ENCODE measurements at regions not wholly inside any gene's neighbourhood (a gene's known extent, or its start where the extent isn't known, plus 50 kb on each side); places are given as distances from the start of the nearest gene placed in this dataset.

DNA sequence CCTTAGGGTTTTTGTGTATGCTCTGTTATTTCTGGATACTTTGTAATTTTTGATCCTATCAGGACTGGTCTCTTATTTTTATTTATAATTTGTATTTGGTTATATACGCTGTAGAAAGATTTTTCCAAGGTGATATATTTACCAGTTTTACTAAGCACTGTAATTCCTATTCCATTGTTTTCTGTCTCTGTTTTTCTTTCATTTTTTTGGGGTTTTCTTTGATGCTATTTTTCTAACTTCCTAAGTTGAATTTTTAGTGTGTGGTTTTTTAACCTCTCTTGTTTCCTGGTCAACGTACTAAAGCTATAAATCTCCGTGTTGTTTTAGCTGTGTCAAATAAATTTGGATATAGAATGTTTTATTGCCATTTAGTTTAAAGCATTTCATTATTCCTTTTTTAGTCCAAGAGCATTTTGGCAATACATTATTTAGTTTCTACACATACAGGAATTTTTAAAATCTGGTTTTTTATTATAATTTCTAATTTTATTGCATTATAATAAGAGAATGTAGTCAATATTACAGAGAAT, 128.1 kb upstream of the THRB start:
- Histone ChIP-seq H3K9me3 (replicated peaks; ENCODE audit: low read length) (no peaks in the 10 kb centered on the region), H3K9ac (ENCODE audit: low read depth, low read length) (no peak overlapping the region), H3K4me2 (ENCODE audit: low read length) (no peak overlapping the region), H3K36me3 (ENCODE audit: insufficient read depth, low read length) (no peaks in the 10 kb centered on the region), H3K4me3 (ENCODE audit: low read length) (no peak overlapping the region), H3K27me3 (ENCODE audit: control insufficient read depth, insufficient read depth, low read length) (no peaks in the 10 kb centered on the region), H3K4me1 (ENCODE audit: control insufficient read depth, insufficient read depth, low read length) (no peaks in the 10 kb centered on the region)

DNA sequence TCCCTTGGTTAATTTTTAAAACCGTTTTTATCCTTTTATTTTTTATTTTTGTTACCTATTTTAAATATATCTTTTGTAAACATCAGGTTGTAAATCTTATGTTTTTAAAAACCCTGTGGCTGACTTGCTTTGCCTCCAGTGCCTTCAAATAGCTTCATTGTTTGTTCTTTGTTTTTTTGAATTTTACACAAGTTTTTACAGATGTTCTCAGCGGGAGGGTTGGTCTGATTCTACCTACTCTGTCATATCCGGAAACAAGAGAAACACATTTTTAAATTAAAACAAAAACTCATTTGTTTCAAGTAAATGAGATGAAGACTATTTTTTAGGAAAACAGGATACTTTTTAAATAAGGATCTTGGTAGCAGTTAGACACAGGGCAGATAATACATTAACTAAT, 129.0 kb upstream of the THRB start:
- Histone ChIP-seq H3K4me2 (ENCODE audit: low read length) (no peak overlapping the region), H3K4me1 (ENCODE audit: control insufficient read depth, insufficient read depth, low read length) (no peaks in the 10 kb centered on the region), H3K4me3 (ENCODE audit: low read length) (no peak overlapping the region)

DNA sequence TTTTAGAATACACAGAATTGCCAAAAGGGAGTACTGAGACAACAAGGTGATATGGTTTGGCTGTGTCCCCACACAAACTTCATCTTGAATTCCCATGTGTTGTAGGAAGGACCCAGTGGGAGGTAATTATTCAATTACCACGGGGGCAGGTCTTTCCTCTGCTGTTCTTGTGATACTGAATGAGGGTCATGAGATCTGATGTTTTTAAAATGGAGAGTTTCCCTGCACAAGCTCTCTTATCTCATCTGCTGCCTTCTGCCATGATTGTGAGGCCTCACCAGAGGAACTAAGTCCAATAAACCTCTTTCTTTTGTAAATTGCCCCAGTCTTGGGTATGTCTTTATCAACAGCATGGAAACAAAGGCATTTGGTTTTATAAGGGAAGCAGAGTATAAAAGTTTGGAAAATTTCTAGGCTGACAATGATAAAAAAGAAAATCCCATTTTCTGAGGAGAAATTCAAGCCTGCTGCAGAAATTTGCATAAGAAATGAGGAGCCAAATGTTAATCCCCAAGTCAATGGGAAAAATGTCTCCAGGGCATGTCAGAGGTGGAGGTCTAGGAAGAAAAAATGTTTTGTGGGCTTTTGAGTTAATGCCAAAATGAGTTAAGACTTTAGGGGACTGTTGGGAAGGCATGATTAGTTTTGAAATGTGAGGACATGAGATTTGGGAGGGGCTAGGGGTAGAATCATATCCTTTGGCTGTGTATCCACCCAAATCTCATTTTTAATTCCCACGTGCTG, 130.5 kb upstream of the THRB start:
- H3K4me3 ChIP-seq (ENCODE audit: low read length) = no peak overlapping the region
- H3K4me1 ChIP-seq (ENCODE audit: control insufficient read depth, insufficient read depth, low read length) = no peaks in the 10 kb centered on the region
- no peak overlapping the region for H3K4me2 ChIP-seq (ENCODE audit: low read length)
- H3K9ac ChIP-seq (ENCODE audit: low read depth, low read length) = no peak overlapping the region
- no peaks in the 10 kb centered on the region for H3K36me3 ChIP-seq (ENCODE audit: insufficient read depth, low read length)
- H3K9me3 ChIP-seq (replicated peaks; ENCODE audit: low read length) = no peaks in the 10 kb centered on the region
- H3K27me3 ChIP-seq (ENCODE audit: control insufficient read depth, insufficient read depth, low read length) = no peaks in the 10 kb centered on the region

More for the DNA sequence above, 129.0 kb upstream of the THRB start:
- Histone ChIP-seq H3K9me3 (replicated peaks; ENCODE audit: low read length) (no peaks in the 10 kb centered on the region), H3K9ac (ENCODE audit: low read depth, low read length) (no peak overlapping the region), H3K36me3 (ENCODE audit: insufficient read depth, low read length) (no peaks in the 10 kb centered on the region), H3K27me3 (ENCODE audit: control insufficient read depth, insufficient read depth, low read length) (no peaks in the 10 kb centered on the region)

DNA sequence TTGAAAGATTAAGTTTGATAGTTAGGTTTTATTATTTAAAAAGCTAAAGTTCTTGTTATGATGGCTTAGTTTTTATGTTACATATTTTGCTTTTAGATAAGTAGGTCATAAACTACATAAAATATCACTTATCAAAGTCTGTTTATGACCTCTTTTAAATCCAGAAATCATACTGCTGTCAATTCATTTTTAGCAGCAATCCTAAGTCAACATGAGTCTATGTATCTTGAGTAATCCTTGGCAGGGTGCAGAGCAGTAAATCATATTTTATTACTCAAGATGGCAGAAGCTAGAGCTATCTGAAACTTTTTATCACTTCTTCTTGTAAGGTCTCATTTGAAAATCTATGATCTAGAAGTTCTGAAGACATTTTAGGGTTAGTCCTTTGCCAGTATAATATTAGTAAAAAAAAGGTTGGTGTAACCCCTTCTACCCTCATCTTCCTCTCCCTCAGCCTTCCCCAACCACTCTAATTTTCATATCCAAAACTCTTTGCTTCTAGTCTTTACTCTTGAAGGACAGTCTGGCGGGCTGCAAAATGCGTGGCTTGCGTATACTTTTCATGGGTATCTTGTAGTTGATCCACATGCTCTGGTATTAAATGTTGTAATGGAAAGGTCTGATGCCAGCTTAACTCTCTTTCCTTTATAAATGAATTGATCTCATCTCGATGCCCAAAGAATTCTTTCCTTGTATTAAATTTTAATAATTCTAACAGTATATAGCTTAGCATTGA, 134.0 kb upstream of the THRB start:
- no peak overlapping the region for H3K9ac ChIP-seq (ENCODE audit: low read depth, low read length)
- no peaks in the 10 kb centered on the region for H3K36me3 ChIP-seq (ENCODE audit: insufficient read depth, low read length)
- no peak overlapping the region for H3K4me3 ChIP-seq (ENCODE audit: low read length)
- no peaks in the 10 kb centered on the region for H3K27me3 ChIP-seq (ENCODE audit: control insufficient read depth, insufficient read depth, low read length)
- no peak overlapping the region for H3K4me2 ChIP-seq (ENCODE audit: low read length)
- no peaks in the 10 kb centered on the region for H3K9me3 ChIP-seq (replicated peaks; ENCODE audit: low read length)
- H3K4me1 ChIP-seq (ENCODE audit: control insufficient read depth, insufficient read depth, low read length) = no peaks in the 10 kb centered on the region

DNA sequence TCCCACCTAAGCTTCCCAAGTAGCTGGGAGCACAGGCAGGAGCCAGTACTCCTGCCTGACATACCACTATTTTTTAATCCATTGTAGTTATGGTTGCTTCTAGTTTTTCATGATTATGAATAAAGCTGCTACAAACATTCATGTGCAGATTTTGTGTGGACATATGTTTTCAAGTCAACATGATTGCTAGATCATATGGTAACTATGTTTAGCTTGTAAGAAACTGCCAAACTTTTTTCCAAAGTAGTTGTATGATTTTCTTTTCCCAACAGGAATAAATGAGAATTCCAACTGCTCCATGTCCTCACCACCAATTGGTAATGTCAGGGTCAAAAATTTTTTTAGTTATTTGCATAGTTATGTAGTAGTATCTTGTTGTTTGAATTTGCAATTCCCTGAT, 136.8 kb upstream of the THRB start:
- Histone ChIP-seq H3K27me3 (ENCODE audit: control insufficient read depth, insufficient read depth, low read length) (no peaks in the 10 kb centered on the region), H3K4me2 (ENCODE audit: low read length) (no peak overlapping the region), H3K9ac (ENCODE audit: low read depth, low read length) (no peak overlapping the region), H3K4me3 (ENCODE audit: low read length) (no peak overlapping the region), H3K36me3 (ENCODE audit: insufficient read depth, low read length) (no peaks in the 10 kb centered on the region), H3K4me1 (ENCODE audit: control insufficient read depth, insufficient read depth, low read length) (no peaks in the 10 kb centered on the region), H3K9me3 (replicated peaks; ENCODE audit: low read length) (no peaks in the 10 kb centered on the region)

DNA sequence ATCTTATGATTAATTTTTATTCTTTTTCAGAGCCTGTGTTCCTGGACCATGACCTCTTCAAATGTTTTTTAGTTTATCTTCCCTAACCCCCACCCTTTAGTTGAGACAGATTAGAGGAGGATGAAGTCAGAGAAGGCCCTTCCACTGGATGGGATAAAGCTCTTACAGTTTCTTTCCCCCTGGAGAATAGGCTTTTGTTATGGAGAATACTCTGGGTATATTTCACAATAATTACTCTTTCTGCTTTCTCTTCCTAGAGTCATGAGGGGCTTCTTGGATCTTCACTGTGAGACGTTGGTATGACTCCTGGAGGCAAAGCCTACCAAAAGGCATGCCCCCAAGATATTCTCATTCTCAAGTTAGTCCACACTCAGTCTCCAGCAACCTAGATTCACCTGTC, 144.4 kb upstream of the THRB start:
- H3K9ac ChIP-seq (ENCODE audit: low read depth, low read length) = no peak overlapping the region

DNA sequence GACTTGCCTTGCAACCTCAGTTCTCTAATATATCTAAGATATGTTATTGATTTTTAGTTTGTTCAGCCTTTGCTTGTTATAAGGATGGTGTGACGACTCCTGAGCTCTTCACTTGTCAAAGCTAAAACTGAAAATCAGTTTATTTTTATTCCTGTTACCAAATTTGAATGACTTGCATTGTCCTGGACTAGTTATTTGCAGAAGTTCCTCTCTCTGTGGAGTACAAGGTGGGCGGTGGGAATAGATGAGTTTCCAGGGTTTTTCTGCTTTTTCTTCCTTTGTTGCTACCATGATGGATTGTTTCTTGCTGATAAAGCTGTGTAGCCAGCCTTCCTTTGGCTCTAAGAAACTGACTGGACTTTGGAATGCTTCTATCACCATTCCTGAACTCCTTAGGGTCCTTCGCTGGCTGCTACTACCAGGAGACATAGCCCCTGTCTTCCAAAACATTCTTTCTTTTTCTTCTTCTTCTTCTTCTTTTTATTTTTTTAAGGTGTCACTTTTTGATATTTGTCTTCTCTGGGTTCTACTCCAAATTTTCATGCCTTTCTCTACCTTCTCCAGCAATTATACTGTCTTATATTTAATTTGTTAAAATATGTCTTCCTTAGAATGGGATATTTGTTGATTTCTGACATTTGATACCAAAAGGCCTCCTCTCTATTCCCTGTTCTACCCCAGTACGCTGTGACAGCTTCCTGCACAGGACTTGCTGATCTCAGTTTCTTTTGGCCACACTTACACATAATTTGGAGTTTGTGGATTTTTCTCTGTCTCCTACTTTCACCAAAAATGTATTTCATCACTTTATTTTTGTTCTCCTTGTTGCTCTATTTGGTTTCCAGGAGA, 145.1 kb upstream of the THRB start:
- Histone ChIP-seq H3K4me1 (ENCODE audit: control insufficient read depth, insufficient read depth, low read length) (no peaks in the 10 kb centered on the region), H3K4me3 (ENCODE audit: low read length) (no peak overlapping the region), H3K36me3 (ENCODE audit: insufficient read depth, low read length) (no peaks in the 10 kb centered on the region), H3K4me2 (ENCODE audit: low read length) (no peak overlapping the region), H3K27me3 (ENCODE audit: control insufficient read depth, insufficient read depth, low read length) (no peaks in the 10 kb centered on the region), H3K9me3 (replicated peaks; ENCODE audit: low read length) (no peaks in the 10 kb centered on the region), H3K9ac (ENCODE audit: low read depth, low read length) (no peak overlapping the region)

More for the DNA sequence above, 144.4 kb upstream of the THRB start:
- H3K4me1 ChIP-seq (ENCODE audit: control insufficient read depth, insufficient read depth, low read length) = no peaks in the 10 kb centered on the region
- no peak overlapping the region for H3K4me3 ChIP-seq (ENCODE audit: low read length)
- H3K4me2 ChIP-seq (ENCODE audit: low read length) = no peak overlapping the region
- H3K36me3 ChIP-seq (ENCODE audit: insufficient read depth, low read length) = no peaks in the 10 kb centered on the region
- no peaks in the 10 kb centered on the region for H3K27me3 ChIP-seq (ENCODE audit: control insufficient read depth, insufficient read depth, low read length)
- H3K9me3 ChIP-seq (replicated peaks; ENCODE audit: low read length) = no peaks in the 10 kb centered on the region

DNA sequence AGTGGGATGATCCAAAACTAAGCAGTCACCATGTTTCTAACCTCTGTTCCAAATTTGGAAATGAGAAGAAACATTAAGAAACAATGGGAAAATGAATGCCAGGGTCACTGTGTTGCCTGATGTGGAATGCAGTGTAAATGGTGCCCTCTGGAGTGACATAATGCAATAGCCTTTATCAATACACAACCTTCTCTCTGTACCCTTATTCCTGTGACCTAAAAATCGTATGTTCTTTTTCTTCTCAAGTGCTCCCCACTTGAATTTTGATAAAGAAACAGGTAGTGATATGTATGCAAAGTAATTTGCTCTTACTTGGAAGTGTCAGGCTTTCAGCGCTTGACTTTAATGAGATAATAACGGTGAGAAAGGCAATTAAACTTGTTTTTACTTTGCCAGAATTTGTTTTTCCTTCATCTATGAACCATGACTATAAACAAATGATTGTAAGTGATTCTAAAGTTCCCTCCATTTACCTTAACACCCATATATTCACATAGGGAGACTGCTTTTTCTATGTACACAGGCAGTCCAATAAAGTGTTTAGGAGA, 145.8 kb upstream of the THRB start:
- no peak overlapping the region for H3K4me2 ChIP-seq (ENCODE audit: low read length)
- H3K9me3 ChIP-seq (replicated peaks; ENCODE audit: low read length) = no peaks in the 10 kb centered on the region
- H3K27me3 ChIP-seq (ENCODE audit: control insufficient read depth, insufficient read depth, low read length) = no peaks in the 10 kb centered on the region
- H3K36me3 ChIP-seq (ENCODE audit: insufficient read depth, low read length) = no peaks in the 10 kb centered on the region
- H3K4me3 ChIP-seq (ENCODE audit: low read length) = no peak overlapping the region
- no peaks in the 10 kb centered on the region for H3K4me1 ChIP-seq (ENCODE audit: control insufficient read depth, insufficient read depth, low read length)
- no peak overlapping the region for H3K9ac ChIP-seq (ENCODE audit: low read depth, low read length)

DNA sequence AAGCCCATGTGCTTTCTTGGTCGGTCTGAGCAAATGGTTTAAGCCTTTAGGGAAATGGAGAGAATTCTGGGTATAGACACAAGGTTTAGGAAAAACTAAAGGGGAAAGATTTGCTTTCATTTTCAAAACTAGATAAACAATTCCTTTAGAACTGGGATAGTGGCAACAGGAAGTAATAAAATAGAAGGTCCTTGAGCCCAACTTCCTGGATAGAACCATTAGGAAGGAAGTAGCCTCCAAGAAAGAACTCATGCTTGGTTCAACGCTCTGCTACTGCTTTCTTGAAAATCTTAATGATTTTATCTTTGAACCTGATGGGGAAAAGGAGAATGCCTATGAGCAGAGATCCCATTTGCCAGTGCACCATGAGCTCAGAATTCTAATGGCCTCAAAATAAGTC, 147.0 kb upstream of the THRB start:
- no peak overlapping the region for H3K9ac ChIP-seq (ENCODE audit: low read depth, low read length)
- H3K9me3 ChIP-seq (replicated peaks; ENCODE audit: low read length) = no peaks in the 10 kb centered on the region
- H3K4me2 ChIP-seq (ENCODE audit: low read length) = no peak overlapping the region
- no peaks in the 10 kb centered on the region for H3K4me1 ChIP-seq (ENCODE audit: control insufficient read depth, insufficient read depth, low read length)
- no peaks in the 10 kb centered on the region for H3K27me3 ChIP-seq (ENCODE audit: control insufficient read depth, insufficient read depth, low read length)
- no peaks in the 10 kb centered on the region for H3K36me3 ChIP-seq (ENCODE audit: insufficient read depth, low read length)
- H3K4me3 ChIP-seq (ENCODE audit: low read length) = no peak overlapping the region

DNA sequence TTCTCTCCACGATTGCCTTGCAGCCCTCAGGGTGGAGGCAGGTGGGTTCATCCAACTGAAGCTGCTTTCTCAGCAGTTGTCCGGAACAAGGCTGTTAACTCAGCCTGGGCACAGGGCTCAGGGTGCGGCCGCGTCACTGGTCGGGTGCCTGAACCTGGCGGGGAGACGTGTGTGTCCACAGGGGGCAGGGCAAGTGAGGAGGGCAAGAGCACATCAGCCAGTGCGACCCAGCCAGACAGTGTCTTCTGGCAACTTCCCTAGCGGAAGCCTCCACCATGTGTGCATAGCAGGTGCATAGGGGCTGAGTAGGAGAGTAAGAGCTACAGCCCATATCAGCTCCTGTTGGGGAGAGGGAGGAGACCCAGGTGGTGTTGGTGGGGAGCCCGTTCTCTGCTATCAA, 150.4 kb upstream of the THRB start:
- Histone ChIP-seq H3K4me1 (ENCODE audit: control insufficient read depth, insufficient read depth, low read length) (no peaks in the 10 kb centered on the region), H3K9ac (ENCODE audit: low read depth, low read length) (no peak overlapping the region), H3K27me3 (ENCODE audit: control insufficient read depth, insufficient read depth, low read length) (no peaks in the 10 kb centered on the region), H3K4me2 (ENCODE audit: low read length) (no peak overlapping the region), H3K9me3 (replicated peaks; ENCODE audit: low read length) (no peaks in the 10 kb centered on the region), H3K4me3 (ENCODE audit: low read length) (no peak overlapping the region), H3K36me3 (ENCODE audit: insufficient read depth, low read length) (no peaks in the 10 kb centered on the region)

DNA sequence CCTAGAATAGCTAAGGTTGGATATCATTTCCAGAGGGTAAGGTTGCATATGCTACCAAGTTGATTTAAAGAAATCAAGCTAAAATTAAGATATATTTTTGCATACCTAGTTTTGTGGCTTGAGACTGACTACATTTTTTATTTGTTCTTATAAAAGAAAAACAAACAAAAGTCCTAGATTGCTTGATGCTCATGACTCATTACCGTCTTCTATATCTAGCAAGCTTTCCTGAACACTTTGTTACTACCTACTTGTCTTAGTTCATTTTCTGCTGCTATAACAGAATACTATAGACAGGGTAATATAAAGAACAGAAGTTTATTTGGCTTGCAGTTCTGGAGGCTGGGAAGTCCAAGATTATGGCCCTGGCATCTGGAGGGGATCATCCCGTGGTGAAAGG, 152.1 kb upstream of the THRB start:
- Histone ChIP-seq H3K4me2 (ENCODE audit: low read length) (no peak overlapping the region), H3K27me3 (ENCODE audit: control insufficient read depth, insufficient read depth, low read length) (no peaks in the 10 kb centered on the region), H3K4me1 (ENCODE audit: control insufficient read depth, insufficient read depth, low read length) (no peaks in the 10 kb centered on the region), H3K9ac (ENCODE audit: low read depth, low read length) (no peak overlapping the region), H3K4me3 (ENCODE audit: low read length) (no peak overlapping the region), H3K9me3 (replicated peaks; ENCODE audit: low read length) (no peaks in the 10 kb centered on the region), H3K36me3 (ENCODE audit: insufficient read depth, low read length) (no peaks in the 10 kb centered on the region)
